GM23338 (cell line): ENCODE measurements at regions not wholly inside any gene's neighbourhood (a gene's known extent, or its start where the extent isn't known, plus 50 kb on each side); places are given as distances from the start of the nearest gene placed in this dataset.

Experiments
- ATAC-seq: fragments of 200-7000 bp; cut with Tn5 transposase; 3 replicates; pipeline ENCODE4 v1.9.1; 2020
- DNase-seq: peaks from one replicate; pipeline ENCODE4 v3.0.0-alpha.2; 2015; ENCODE audit warnings: low spot score
- H2AFZ ChIP-seq: fragments of 200-600 bp; sonication (generic); 2 replicates; pipeline ENCODE4 v1.8.0; 2016; ENCODE audit warnings: antibody characterized with exemption, mild to moderate bottlenecking, moderate library complexity
- H3F3A ChIP-seq: fragments of 200-600 bp; sonication (generic); replicated peaks from 2 replicates; pipeline ENCODE4 v1.8.0; 2017; ENCODE audit warnings: antibody characterized with exemption, mixed run types, low read depth
- H3K27ac ChIP-seq: fragments of 200-600 bp; sonication (generic); 2 replicates; pipeline ENCODE4 v1.6.1; 2016; ENCODE audit warnings: low read depth
- H3K27me3 ChIP-seq: fragments of 200-600 bp; sonication (generic); 2 replicates; pipeline ENCODE4 v1.8.0; 2016; ENCODE audit warnings: mild to moderate bottlenecking, mixed run types, moderate library complexity; ENCODE audit not compliant: insufficient read depth
- H3K36me3 ChIP-seq: fragments of 200-600 bp; sonication (generic); 2 replicates; pipeline ENCODE4 v1.8.0; 2016; ENCODE audit warnings: mild to moderate bottlenecking; ENCODE audit not compliant: insufficient read depth
- H3K4me1 ChIP-seq: fragments of 200-600 bp; sonication (generic); 2 replicates; pipeline ENCODE4 v1.8.0; 2016; ENCODE audit warnings: mild to moderate bottlenecking, moderate library complexity; ENCODE audit not compliant: insufficient read depth
- H3K4me2 ChIP-seq: fragments of 200-600 bp; sonication (generic); 2 replicates; pipeline ENCODE4 v1.7.1; 2017; ENCODE audit warnings: mixed run types
- H3K4me3 ChIP-seq: fragments of 200-600 bp; sonication (generic); 2 replicates; pipeline ENCODE4 v1.6.1; 2016; ENCODE audit warnings: mixed run types
- H3K79me2 ChIP-seq: fragments of 200-600 bp; sonication (generic); replicated peaks from 2 replicates; pipeline ENCODE4 v1.8.0; 2017; ENCODE audit warnings: mild to moderate bottlenecking; ENCODE audit not compliant: insufficient read depth
- H3K9me2 ChIP-seq: fragments of 200-600 bp; sonication (generic); 2 replicates; pipeline ENCODE4 v1.8.0; 2017; ENCODE audit not compliant: insufficient read depth
- H4K20me1 ChIP-seq: fragments of 200-600 bp; sonication (generic); replicated peaks from 2 replicates; pipeline ENCODE4 v1.8.0; 2017; ENCODE audit warnings: mild to moderate bottlenecking; ENCODE audit not compliant: insufficient read depth
- H3K27ac Mint-ChIP-seq: 2 replicates; pipeline ENCODE4 v1.8.0; 2020; ENCODE audit warnings: inconsistent platforms, mild to moderate bottlenecking, moderate library complexity, mixed read lengths
- H3K27me3 Mint-ChIP-seq: 3 replicates; pipeline ENCODE4 v1.8.0; 2022; ENCODE audit warnings: low read depth, mild to moderate bottlenecking, moderate library complexity, mixed read lengths, inconsistent platforms; ENCODE audit not compliant: insufficient read depth, poor library complexity
- H3K36me3 Mint-ChIP-seq: 3 replicates; pipeline ENCODE4 v1.8.0; 2021; ENCODE audit warnings: low read depth, mild to moderate bottlenecking, inconsistent platforms, moderate library complexity, mixed read lengths
- H3K4me1 Mint-ChIP-seq: 3 replicates; pipeline ENCODE4 v1.8.0; 2020; ENCODE audit warnings: mild to moderate bottlenecking, inconsistent platforms, mixed read lengths
- H3K4me3 Mint-ChIP-seq: 3 replicates; pipeline ENCODE4 v1.8.0; 2021; ENCODE audit warnings: moderate library complexity, mild to moderate bottlenecking, inconsistent platforms, mixed read lengths
- H3K9me3 Mint-ChIP-seq: 3 replicates; pipeline ENCODE4 v1.8.0; 2020; ENCODE audit warnings: moderate library complexity, mild to moderate bottlenecking, inconsistent platforms, mixed read lengths
- CREB1 ChIP-seq: fragments of 250-450 bp; sonication (Bioruptor Pico); IDR thresholded peaks from 2 replicates; pipeline ENCODE4 v1.5.0; 2020; ENCODE audit warnings: low read depth, mild to moderate bottlenecking, moderate library complexity
- CTCF ChIP-seq, 2 experiments: fragments of 200-600 bp in 1 of 2; sonication (generic) in 1 of 2; conservative IDR thresholded peaks; 2 replicates each; pipeline versions ENCODE4 v1.5.1 to v1.6.1; 2016 to 2017; ENCODE audit warnings: antibody characterized with exemption in 2 of 2, low read depth in 2 of 2, mild to moderate bottlenecking in 2 of 2, moderate library complexity in 1 of 2
- ETS1 ChIP-seq: IDR thresholded peaks from 2 replicates; pipeline ENCODE4 v1.6.1; 2016; ENCODE audit warnings: antibody characterized with exemption
- EZH2phosphoT487 ChIP-seq: fragments of 200-600 bp; sonication (generic); IDR thresholded peaks from one replicate; pipeline ENCODE4 v1.8.1; 2018; ENCODE audit warnings: antibody characterized with exemption; ENCODE audit not compliant: unreplicated experiment
- NANOG ChIP-seq: IDR thresholded peaks from 2 replicates; pipeline ENCODE4 v1.6.1; 2016; ENCODE audit warnings: antibody characterized with exemption, borderline replicate concordance
- POLR2AphosphoS5 ChIP-seq: IDR thresholded peaks from 2 replicates; pipeline ENCODE4 v1.6.1; 2016; ENCODE audit warnings: antibody characterized with exemption, low read depth
- STAT1 ChIP-seq: IDR thresholded peaks from one replicate; pipeline ENCODE4 v1.6.1; 2016; ENCODE audit warnings: antibody characterized with exemption; ENCODE audit not compliant: unreplicated experiment
- ZNF114 ChIP-seq: fragments of 250-450 bp; sonication (Bioruptor Pico); IDR thresholded peaks from 2 replicates; pipeline ENCODE4 v1.5.0; 2020; ENCODE audit warnings: mild to moderate bottlenecking, moderate library complexity
- ZNF331 ChIP-seq: fragments of 250-450 bp; sonication (Bioruptor Pico); IDR thresholded peaks from 2 replicates; pipeline ENCODE4 v1.5.0; 2020; ENCODE audit warnings: low read depth, mild to moderate bottlenecking, moderate library complexity
- ZNF462 ChIP-seq: fragments of 250-450 bp; sonication (Bioruptor Pico); IDR thresholded peaks from 2 replicates; pipeline ENCODE4 v1.5.0; 2020; ENCODE audit warnings: mild to moderate bottlenecking, moderate library complexity

GRCh38 chr1:169024800-169025271 is 81.7 kb upstream of the ATP1B1 start:
- Mint-ChIP-seq H3K36me3 (no peaks in the 10 kb centered on the region), H3K27ac (no peak overlapping the region), H3K9me3 (no peaks in the 10 kb centered on the region), H3K4me1 (no peaks in the 10 kb centered on the region), H3K4me3 (no peak overlapping the region), H3K27me3 (peaks cover 2% of the 10 kb centered on the region)
- Histone ChIP-seq H2AFZ (no peak overlapping the region), H4K20me1 (no peaks in the 10 kb centered on the region), H3K4me3 (no peak overlapping the region), H3F3A (no peaks in the 10 kb centered on the region), H3K36me3 (no peaks in the 10 kb centered on the region), H3K9me2 (no peaks in the 10 kb centered on the region), H3K79me2 (no peaks in the 10 kb centered on the region), H3K27ac (no peak overlapping the region), H3K4me1 (no peaks in the 10 kb centered on the region), H3K4me2 (no peak overlapping the region), H3K27me3 (no peaks in the 10 kb centered on the region)
- TF ChIP-seq ETS1 (no peak), ZNF114 (no peak), ZNF331 (CRISPR knock-in tag) (no peak), EZH2phosphoT487 (no peak), ZNF462 (CRISPR knock-in tag) (no peak), STAT1 (no peak)
- no peak for DNase-seq
- ATAC-seq, result no peak

- no peaks in the 10 kb centered on the region for H4K20me1 ChIP-seq
- H3F3A ChIP-seq, result no peaks in the 10 kb centered on the region
- Mint-ChIP-seq H3K4me3 (no peak overlapping the region), H3K27me3 (peaks cover 2% of the 10 kb centered on the region), H3K9me3 (no peaks in the 10 kb centered on the region), H3K36me3 (no peaks in the 10 kb centered on the region), H3K27ac (no peak overlapping the region), H3K4me1 (no peaks in the 10 kb centered on the region)
- no peak overlapping the region for H3K4me2 ChIP-seq
- no peak overlapping the region for H3K27ac ChIP-seq
- H2AFZ ChIP-seq, result no peak overlapping the region
- no peaks in the 10 kb centered on the region for H3K9me2 ChIP-seq
- no peaks in the 10 kb centered on the region for H3K27me3 ChIP-seq
- ATAC-seq, result no peak
- H3K4me1 ChIP-seq, result no peaks in the 10 kb centered on the region
- H3K4me3 ChIP-seq, result no peak overlapping the region
- no peak for DNase-seq
- H3K79me2 ChIP-seq, result no peaks in the 10 kb centered on the region
- H3K36me3 ChIP-seq, result no peaks in the 10 kb centered on the region
- TF ChIP-seq ETS1 (no peak), CTCF (conservative IDR thresholded peaks at IDR 0.05; ENCODE audit: low read depth in 2 of 2) (no peak), CREB1 (no peak), POLR2AphosphoS5 (no peak), ZNF331 (CRISPR knock-in tag) (no peak), NANOG (no peak), EZH2phosphoT487 (no peak), STAT1 (no peak)
Measured at GRCh38 chr1:169025412-169025811, 81.1 kb upstream of the ATP1B1 start.
